ENCODE measurements at regions not wholly inside any gene's neighbourhood (a gene's known extent, or its start where the extent isn't known, plus 50 kb on each side); places are given as distances from the start of the nearest gene placed in this dataset.

- TF ChIP-seq POLR2AphosphoS5 (IDR thresholded peaks at IDR 0.05) (no peak), POLR2A (IDR thresholded peaks at IDR 0.05) (no peak), CTCF (IDR thresholded peaks at IDR 0.05) (no peak)
Observed at GRCh38 chr3:5276934-5277333, 89.4 kb downstream of the EDEM1 start.
